RWPE2 (cell line): ENCODE measurements at regions not wholly inside any gene's neighbourhood (a gene's known extent, or its start where the extent isn't known, plus 50 kb on each side); places are given as distances from the start of the nearest gene placed in this dataset.

ENCODE experiments used
- ATAC-seq: fragments of 200-7000 bp; cut with Tn5 transposase; 3 replicates; pipeline ENCODE4 v1.9.1; 2021; ENCODE audit warnings: low read depth
- DNase-seq: peaks from one replicate; pipeline ENCODE4 v3.0.0-alpha.2; 2020; ENCODE audit warnings: low spot score
- H3K27ac ChIP-seq: fragments of 450-650 bp; 2 replicates; pipeline ENCODE4 v1.5.1; 2017; ENCODE audit warnings: mild to moderate bottlenecking; ENCODE audit not compliant: poor library complexity, severe bottlenecking
- H3K27me3 ChIP-seq: fragments of 250-450 bp; sonication (Bioruptor Pico); 2 replicates; pipeline ENCODE4 v1.5.1; 2021; ENCODE audit warnings: mild to moderate bottlenecking, moderate library complexity; ENCODE audit not compliant: insufficient read depth, poor library complexity, severe bottlenecking
- H3K36me3 ChIP-seq: fragments of 250-450 bp; sonication (Bioruptor Pico); 2 replicates; pipeline ENCODE4 v1.5.1; 2020; ENCODE audit warnings: low read depth, mild to moderate bottlenecking, moderate library complexity
- H3K4me1 ChIP-seq: fragments of 250-450 bp; sonication (Bioruptor Pico); 2 replicates; pipeline ENCODE4 v1.5.1; 2021; ENCODE audit warnings: mild to moderate bottlenecking, moderate library complexity; ENCODE audit not compliant: insufficient read depth, poor library complexity, severe bottlenecking
- H3K4me3 ChIP-seq: fragments of 250-450 bp; sonication (Bioruptor Pico); 2 replicates; pipeline ENCODE4 v1.5.1; 2021; ENCODE audit warnings: mild to moderate bottlenecking, moderate library complexity; ENCODE audit not compliant: severe bottlenecking
- H3K9me3 ChIP-seq: fragments of 250-450 bp; sonication (Bioruptor Pico); 2 replicates; pipeline ENCODE4 v1.5.1; 2021; ENCODE audit warnings: mild to moderate bottlenecking, moderate library complexity; ENCODE audit not compliant: severe bottlenecking
- TF ChIP-seq, protein P1 (sequence below): fragments of 450-650 bp; IDR thresholded peaks from one replicate; pipeline ENCODE4 v1.5.1; 2017; ENCODE audit warnings: mild to moderate bottlenecking, moderate library complexity; ENCODE audit not compliant: poor library complexity, severe bottlenecking

DNA sequence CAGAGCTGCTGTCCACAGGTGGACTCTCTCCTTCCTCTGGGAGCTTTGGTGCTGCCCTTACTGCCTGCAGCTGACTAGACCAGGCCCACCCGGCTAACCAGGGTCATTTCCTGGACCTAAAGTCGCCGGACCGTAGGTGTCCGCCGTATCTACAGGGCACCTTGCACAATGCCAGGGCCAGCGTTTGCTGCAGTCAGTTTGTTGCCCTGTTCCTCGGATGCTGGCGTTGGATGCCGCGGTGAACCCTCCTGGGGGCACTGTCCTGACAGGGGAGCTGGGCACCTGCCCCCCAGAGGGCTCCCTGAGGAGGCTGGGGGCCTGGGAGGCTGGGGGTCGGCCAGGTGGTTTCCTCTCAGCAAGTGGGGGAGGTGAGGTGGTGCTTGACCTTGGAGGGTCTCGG is 96.6 kb downstream of the UNCX start:
- H3K9me3 ChIP-seq, result no peaks in the 10 kb centered on the region
- no peak for ATAC-seq
- H3K36me3 ChIP-seq, result no peaks in the 10 kb centered on the region
- H3K4me3 ChIP-seq, result no peak overlapping the region
- TF ChIP-seq, protein P1, sequence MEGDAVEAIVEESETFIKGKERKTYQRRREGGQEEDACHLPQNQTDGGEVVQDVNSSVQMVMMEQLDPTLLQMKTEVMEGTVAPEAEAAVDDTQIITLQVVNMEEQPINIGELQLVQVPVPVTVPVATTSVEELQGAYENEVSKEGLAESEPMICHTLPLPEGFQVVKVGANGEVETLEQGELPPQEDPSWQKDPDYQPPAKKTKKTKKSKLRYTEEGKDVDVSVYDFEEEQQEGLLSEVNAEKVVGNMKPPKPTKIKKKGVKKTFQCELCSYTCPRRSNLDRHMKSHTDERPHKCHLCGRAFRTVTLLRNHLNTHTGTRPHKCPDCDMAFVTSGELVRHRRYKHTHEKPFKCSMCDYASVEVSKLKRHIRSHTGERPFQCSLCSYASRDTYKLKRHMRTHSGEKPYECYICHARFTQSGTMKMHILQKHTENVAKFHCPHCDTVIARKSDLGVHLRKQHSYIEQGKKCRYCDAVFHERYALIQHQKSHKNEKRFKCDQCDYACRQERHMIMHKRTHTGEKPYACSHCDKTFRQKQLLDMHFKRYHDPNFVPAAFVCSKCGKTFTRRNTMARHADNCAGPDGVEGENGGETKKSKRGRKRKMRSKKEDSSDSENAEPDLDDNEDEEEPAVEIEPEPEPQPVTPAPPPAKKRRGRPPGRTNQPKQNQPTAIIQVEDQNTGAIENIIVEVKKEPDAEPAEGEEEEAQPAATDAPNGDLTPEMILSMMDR, result no peak
- peak; percentile 40 for DNase-seq
- no peaks in the 10 kb centered on the region for H3K4me1 ChIP-seq
- H3K27me3 ChIP-seq, result peaks cover 12% of the 10 kb centered on the region
- no peak overlapping the region for H3K27ac ChIP-seq

DNA sequence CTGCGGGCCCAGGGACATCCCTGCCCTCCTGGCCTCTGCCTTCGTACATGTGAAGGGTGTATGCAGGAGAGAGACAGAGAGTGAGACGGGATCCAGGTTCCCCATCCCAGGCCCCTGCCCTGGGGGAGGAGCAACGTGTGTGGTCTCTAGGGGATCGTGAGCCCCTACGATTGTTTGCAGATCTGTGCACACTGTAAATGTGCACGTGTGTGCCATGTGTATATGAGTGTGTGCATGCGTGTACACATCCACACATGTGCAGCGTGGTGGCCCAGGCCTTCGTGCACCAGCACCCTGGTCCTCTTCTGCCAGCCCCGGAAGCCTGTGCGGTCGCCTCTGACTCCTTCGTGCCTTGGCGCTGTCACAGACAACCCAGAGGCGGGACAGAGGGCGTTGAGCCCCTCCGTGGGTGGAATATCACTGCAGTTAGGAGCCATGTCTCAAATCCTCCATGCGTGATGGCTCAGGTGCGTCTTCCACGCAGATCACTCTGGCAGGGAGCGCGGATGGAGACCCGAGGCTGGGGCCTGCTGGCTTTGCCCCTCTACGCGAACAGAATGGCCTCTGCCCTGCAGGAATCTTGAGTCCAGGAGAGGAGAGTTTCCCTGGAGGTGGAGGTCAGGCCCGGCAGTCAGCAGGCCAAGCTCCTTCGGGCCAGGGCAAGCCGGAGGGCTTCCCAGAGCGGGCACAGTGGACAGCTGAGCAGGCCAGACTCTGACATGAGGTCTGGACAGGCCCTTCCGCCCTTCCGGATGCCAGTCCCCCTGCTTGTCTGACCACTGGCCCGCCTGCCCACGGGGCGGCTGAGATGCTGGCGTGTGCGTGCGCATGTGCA is 97.5 kb downstream of the UNCX start:
- Histone ChIP-seq H3K27ac (no peak overlapping the region), H3K36me3 (no peaks in the 10 kb centered on the region)
- TF ChIP-seq, protein P1, result no peak

DNA sequence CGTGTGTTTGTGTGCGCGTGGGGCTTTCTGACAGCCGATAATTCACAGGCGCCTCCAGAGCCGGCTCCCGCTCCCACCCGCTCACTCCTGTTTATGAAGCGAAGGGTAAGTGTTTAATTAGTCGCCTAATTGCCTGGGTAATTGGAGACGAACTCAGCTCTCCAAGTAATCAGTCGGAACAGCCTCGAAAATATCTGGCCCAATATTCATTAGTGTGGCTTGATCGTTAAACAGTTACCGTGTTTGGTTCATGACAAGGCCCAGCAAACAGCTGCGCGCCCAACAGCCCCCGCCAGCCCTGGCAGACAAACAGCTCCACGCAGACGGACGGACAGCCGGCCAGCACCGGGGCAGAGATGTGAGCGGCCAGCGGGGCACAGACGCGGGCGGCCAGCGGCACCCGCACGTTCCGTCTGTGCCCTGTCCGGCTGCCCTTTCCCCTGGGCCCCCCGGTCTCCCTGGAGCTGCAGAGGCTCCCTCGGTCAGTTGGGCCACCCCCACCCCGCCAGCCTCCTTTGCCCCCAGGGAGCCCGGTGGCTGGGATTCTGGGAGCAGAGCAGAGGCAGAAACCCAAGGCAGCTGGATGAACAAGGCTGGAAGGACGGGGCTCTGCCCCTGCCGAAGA is 98.2 kb downstream of the UNCX start:
- H3K27ac ChIP-seq, result no peak overlapping the region
- no peak for DNase-seq
- peaks cover 12% of the 10 kb centered on the region for H3K27me3 ChIP-seq
- TF ChIP-seq, protein P1, result no peak
- H3K4me1 ChIP-seq, result no peaks in the 10 kb centered on the region
- H3K36me3 ChIP-seq, result no peaks in the 10 kb centered on the region
- H3K9me3 ChIP-seq, result no peaks in the 10 kb centered on the region
- H3K4me3 ChIP-seq, result no peak overlapping the region
- no peak for ATAC-seq

More for the DNA sequence above, 97.5 kb downstream of the UNCX start:
- Histone ChIP-seq H3K9me3 (no peaks in the 10 kb centered on the region), H3K27me3 (peaks cover 12% of the 10 kb centered on the region), H3K4me1 (no peaks in the 10 kb centered on the region), H3K4me3 (no peak overlapping the region)
- no peak for ATAC-seq
- no peak for DNase-seq

DNA sequence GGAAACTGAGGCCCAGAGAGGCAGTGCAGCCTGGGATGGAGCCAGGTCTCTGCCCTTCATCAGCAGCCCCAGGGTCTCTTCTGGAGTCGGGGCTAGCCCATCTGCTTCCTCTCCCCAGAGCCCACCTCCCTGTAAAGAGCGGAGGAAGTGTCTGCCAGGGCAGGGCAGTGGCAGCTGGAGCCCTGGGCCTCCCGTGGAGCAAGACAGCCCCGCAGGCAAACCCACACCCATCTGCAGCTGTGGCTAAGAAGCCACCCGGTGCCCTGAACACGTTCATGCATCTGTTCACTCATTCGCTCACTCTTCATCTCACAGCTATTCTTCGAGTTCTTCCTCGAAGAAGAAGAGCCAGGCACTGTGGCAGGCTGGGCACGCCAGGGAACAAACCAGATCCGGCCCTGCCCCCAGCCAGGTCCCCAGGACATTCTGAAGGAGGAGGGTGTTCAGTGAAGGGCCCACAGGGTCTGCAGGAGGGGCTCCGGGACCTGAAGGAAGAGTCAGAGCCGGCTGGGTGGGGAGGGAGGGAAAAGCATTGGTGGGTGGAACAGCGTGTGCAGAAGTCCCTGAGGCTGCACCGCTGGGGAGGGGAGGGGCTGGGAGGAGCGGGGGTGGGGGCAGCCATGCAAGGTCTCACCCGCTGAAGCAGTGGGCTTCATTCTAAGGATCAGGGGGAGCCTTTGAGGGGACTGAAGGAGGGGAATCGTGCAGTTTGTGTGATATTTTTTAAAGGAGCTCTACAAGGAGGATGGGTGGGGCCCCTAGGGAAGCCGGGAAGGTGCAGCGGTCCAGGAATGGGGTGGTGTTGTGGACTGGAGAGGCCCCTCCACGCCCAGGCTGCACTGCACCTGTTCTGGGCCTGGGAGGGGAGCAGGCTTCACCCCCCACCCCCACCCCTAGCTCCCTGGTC is 99.1 kb downstream of the UNCX start:
- TF ChIP-seq, protein P1, result no peak
- Histone ChIP-seq H3K27me3 (peaks cover 12% of the 10 kb centered on the region), H3K4me3 (no peak overlapping the region), H3K36me3 (no peaks in the 10 kb centered on the region), H3K9me3 (peaks cover 3% of the 10 kb centered on the region), H3K27ac (no peak overlapping the region), H3K4me1 (no peaks in the 10 kb centered on the region)
- ATAC-seq, result no peak
- no peak for DNase-seq
